Peyer's patch (tissue), 4 donors: ENCODE measurements at regions not wholly inside any gene's neighbourhood (a gene's known extent, or its start where the extent isn't known, plus 50 kb on each side); places are given as distances from the start of the nearest gene placed in this dataset.

Experiments
- DNase-seq, 3 donors: peaks; one replicate each; pipeline ENCODE4 v3.0.0-alpha.2; 2017 to 2019
- H3K27ac ChIP-seq, 4 donors: fragments of 200-600 bp; sonication (generic); one replicate each; pipeline ENCODE4 v1.5.1; 2016 to 2019
- H3K27me3 ChIP-seq, 2 donors: fragments of 200-600 bp; sonication (generic); one replicate each; pipeline ENCODE4 v1.5.1; 2019
- H3K36me3 ChIP-seq, 3 donors: fragments of 200-600 bp; sonication (generic); one replicate each; pipeline ENCODE4 v1.5.1; 2016 to 2019
- H3K4me1 ChIP-seq, 4 donors: fragments of 200-600 bp; sonication (generic); one replicate each; pipeline ENCODE4 v1.5.1; 2016 to 2019
- H3K4me3 ChIP-seq, 4 donors: fragments of 200-600 bp; sonication (generic); 1 replicate in 3 of 4; 2 replicates in 1 of 4; pipeline ENCODE4 v1.5.1; 2016 to 2019; ENCODE audit warnings: mild to moderate bottlenecking in 1 of 4
- H3K9me3 ChIP-seq, 4 donors: fragments of 200-600 bp; sonication (generic); one replicate each; pipeline ENCODE4 v1.5.1; 2016 to 2019; ENCODE audit warnings: mild to moderate bottlenecking in 1 of 4
- POLR2A ChIP-seq, 2 donors: fragments of 450-650 bp; IDR thresholded peaks; one replicate each; pipeline ENCODE4 v1.5.1; 2017; ENCODE audit warnings: antibody characterized with exemption in 2 of 2, mild to moderate bottlenecking in 2 of 2, moderate library complexity in 2 of 2
- TF ChIP-seq, protein P1 (sequence below), 6 experiments: fragments of 450-650 bp in 4 of 6; fragments of 200-600 bp in 2 of 6; sonication (generic) in 1 of 6; IDR thresholded peaks; one replicate each; pipeline ENCODE4 v1.5.1; 2017 to 2019; ENCODE audit warnings: antibody characterized with exemption in 6 of 6, mild to moderate bottlenecking in 3 of 6, moderate library complexity in 1 of 6

DNA sequence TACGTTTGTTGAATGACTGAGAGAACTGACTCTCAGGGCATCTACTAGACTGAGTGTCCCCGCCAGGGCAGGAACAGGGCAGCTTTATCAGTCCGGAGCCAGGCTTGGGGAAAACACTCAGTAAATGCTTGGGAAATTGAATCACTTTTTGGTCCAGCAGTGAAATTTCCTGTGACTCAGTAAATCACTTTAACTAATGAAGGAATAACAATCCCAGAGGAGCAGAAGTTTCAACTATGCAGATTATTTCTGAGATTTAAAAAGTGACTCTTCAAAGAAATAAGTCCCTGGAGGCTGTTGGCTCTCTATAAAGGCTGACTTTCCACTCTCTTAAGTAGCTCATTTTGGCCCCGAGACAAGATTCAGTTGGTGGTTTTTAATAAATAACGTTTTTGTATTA, 101.8 kb downstream of the FOXL1 start:
- no peak overlapping the region for H3K4me3 ChIP-seq
- no peak overlapping the region for H3K27ac ChIP-seq
- no peaks in the 10 kb centered on the region for H3K36me3 ChIP-seq
- H3K4me1 ChIP-seq = no peaks in the 10 kb centered on the region
- H3K9me3 ChIP-seq = no peaks in the 10 kb centered on the region
- no peaks in the 10 kb centered on the region for H3K27me3 ChIP-seq
- TF ChIP-seq POLR2A (IDR thresholded peaks at IDR 0.05) = no peak
- TF ChIP-seq, protein P1, sequence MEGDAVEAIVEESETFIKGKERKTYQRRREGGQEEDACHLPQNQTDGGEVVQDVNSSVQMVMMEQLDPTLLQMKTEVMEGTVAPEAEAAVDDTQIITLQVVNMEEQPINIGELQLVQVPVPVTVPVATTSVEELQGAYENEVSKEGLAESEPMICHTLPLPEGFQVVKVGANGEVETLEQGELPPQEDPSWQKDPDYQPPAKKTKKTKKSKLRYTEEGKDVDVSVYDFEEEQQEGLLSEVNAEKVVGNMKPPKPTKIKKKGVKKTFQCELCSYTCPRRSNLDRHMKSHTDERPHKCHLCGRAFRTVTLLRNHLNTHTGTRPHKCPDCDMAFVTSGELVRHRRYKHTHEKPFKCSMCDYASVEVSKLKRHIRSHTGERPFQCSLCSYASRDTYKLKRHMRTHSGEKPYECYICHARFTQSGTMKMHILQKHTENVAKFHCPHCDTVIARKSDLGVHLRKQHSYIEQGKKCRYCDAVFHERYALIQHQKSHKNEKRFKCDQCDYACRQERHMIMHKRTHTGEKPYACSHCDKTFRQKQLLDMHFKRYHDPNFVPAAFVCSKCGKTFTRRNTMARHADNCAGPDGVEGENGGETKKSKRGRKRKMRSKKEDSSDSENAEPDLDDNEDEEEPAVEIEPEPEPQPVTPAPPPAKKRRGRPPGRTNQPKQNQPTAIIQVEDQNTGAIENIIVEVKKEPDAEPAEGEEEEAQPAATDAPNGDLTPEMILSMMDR (IDR thresholded peaks at IDR 0.05) = no peak
- DNase-seq = no peak

- Histone ChIP-seq H3K9me3 (no peaks in the 10 kb centered on the region), H3K36me3 (no peaks in the 10 kb centered on the region), H3K4me3 (no peak overlapping the region), H3K27me3 (no peaks in the 10 kb centered on the region), H3K27ac (no peak overlapping the region), H3K4me1 (no peaks in the 10 kb centered on the region)
- TF ChIP-seq, protein P1 (IDR thresholded peaks at IDR 0.05) = no peak
- no peak for TF ChIP-seq POLR2A (IDR thresholded peaks at IDR 0.05)
- no peak for DNase-seq
Measured at GRCh38 chr16:86680661-86681030, 102.3 kb downstream of the FOXL1 start.

DNA sequence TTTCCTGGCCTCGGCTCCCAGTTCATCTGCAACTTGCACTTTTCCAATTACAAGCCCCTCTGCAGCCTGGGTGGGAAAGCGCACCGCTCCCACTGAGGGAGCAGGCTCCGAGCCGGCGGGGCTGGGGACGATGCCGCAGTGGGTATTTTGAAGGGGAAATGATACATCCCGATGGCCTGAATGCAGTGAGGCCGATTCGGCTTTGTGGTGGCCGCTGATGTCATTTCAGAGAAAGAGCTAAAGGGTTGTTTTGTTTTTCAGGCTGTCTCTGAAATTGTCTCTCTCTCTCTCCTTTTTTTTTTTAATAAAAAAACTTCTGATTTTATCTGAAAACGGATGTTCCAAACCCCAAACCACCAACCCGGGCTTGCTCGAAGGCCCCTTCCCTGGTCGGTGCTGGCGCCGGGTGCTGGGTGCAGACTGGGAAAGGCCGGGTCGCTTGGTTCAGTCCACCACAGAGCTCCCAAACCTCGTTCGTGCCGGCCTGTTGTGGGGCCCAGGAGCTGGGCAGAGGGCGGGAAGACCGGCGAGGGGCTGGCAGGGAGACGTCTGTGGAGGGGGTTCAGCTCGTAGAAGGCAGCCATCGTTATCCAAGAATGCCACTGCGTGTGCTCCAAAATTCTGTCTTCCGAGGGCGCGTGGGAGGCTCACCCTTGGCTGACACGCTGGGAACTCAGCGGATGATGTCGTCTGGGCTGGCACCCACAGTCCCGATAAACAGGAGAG, 102.8 kb downstream of the FOXL1 start:
- Histone ChIP-seq H3K27me3 (no peaks in the 10 kb centered on the region), H3K27ac (no peak overlapping the region), H3K36me3 (no peaks in the 10 kb centered on the region), H3K9me3 (no peaks in the 10 kb centered on the region), H3K4me3 (no peak overlapping the region), H3K4me1 (no peaks in the 10 kb centered on the region)
- TF ChIP-seq, protein P1 (IDR thresholded peaks at IDR 0.05) = no peak
- no peak for TF ChIP-seq POLR2A (IDR thresholded peaks at IDR 0.05)
- DNase-seq = no peak

DNA sequence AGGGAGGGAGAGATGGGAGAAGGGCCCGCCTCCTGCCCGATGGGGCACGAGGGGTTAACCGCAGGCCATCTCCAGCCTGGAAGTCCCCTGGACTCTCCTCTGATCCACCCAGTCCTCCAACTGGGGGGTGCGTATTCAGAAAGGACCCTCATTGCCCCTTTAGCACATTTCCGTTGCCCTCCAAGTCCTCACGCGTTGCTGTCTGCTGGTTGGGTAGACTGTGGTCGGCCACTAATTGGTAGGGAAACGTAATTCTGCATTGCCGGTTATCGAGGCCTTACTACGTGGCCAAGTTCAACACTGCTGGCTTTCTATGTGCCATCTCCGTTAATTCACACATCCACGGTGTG, 103.4 kb downstream of the FOXL1 start:
- H3K4me3 ChIP-seq = no peak overlapping the region
- H3K4me1 ChIP-seq = no peaks in the 10 kb centered on the region
- DNase-seq = no peak
- no peak overlapping the region for H3K27ac ChIP-seq
- H3K27me3 ChIP-seq = no peaks in the 10 kb centered on the region
- TF ChIP-seq, protein P1 (IDR thresholded peaks at IDR 0.05) = no peak
- TF ChIP-seq POLR2A (IDR thresholded peaks at IDR 0.05) = no peak
- H3K36me3 ChIP-seq = no peaks in the 10 kb centered on the region
- no peaks in the 10 kb centered on the region for H3K9me3 ChIP-seq

GRCh38 chr16:86682219-86682904, 104.0 kb downstream of the FOXL1 start:
- Histone ChIP-seq H3K4me1 (no peaks in the 10 kb centered on the region), H3K27ac (no peak overlapping the region), H3K9me3 (no peaks in the 10 kb centered on the region), H3K4me3 (no peak overlapping the region), H3K36me3 (no peaks in the 10 kb centered on the region), H3K27me3 (no peaks in the 10 kb centered on the region)
- TF ChIP-seq, protein P1 (IDR thresholded peaks at IDR 0.05) = no peak
- TF ChIP-seq POLR2A (IDR thresholded peaks at IDR 0.05) = no peak
- DNase-seq = no peak
